ENCODE measurements at regions not wholly inside any gene's neighbourhood (a gene's known extent, or its start where the extent isn't known, plus 50 kb on each side); places are given as distances from the start of the nearest gene placed in this dataset.
A peak's percentile ranks its signal among the peaks of the same experiment; 100 is the strongest.

DNA sequence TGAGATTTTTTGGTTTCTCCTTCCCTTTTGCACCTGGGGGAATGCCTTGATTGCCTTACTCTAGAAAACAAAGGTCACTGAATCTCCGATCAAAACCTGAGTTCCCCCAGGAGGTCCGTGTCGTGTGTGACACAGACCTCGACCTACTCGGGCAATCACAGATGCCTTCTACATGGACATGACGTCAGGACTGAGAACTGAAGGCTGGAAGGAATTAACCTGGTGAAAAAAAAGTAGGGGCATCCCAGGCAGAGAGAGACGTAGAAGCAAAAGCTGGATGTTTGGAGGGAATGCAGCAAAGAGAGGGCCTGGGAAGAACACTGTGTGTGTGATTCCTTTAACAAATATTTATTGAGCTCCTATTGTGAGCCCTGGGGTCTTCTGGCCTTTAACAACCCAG lies 178.0 kb downstream of the PRDM2 start:
- no peaks in the 10 kb centered on the region for H3K9me3 ChIP-seq (ENCODE audit: control insufficient read depth in 2 of 2, low read length in 2 of 2)
- H3K4me3 ChIP-seq (ENCODE audit: low read length in 2 of 2): no peak overlapping the region
- no peak overlapping the region for H3K27ac ChIP-seq (ENCODE audit: low read length)
- H3K9ac ChIP-seq (ENCODE audit: low read length in 2 of 2): no peak overlapping the region
- no peaks in the 10 kb centered on the region for H3K27me3 ChIP-seq (ENCODE audit: control insufficient read depth in 1 of 2, insufficient read depth in 2 of 2, low read length in 2 of 2)
- no peaks in the 10 kb centered on the region for H3K36me3 ChIP-seq (ENCODE audit: control insufficient read depth in 2 of 2, insufficient read depth in 2 of 2, low read length in 2 of 2)
- H3K4me1 ChIP-seq (ENCODE audit: control insufficient read depth, insufficient read depth, low read length): no peaks in the 10 kb centered on the region

DNA sequence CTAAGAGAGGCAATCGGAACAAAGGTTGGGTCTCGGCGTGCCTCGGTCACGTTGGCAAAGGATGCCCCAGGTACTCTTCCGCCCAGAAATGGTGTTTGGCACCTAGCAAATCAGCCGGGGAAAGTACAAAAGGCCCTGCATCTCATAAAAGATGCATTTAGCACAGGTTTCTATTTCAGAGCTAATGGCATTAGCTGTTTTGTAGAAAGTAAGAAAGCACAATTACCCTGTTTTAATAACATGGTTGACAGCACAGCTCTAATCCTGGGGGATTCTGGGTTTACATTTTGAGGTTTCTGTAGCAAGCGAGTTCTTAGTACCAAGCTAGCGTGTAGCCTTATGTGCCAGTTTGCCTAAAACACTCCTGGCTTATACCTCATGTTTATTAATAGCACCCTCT lies 178.5 kb downstream of the PRDM2 start:
- Histone ChIP-seq H3K27ac (ENCODE audit: low read length) (no peak overlapping the region), H3K36me3 (ENCODE audit: control insufficient read depth in 2 of 2, insufficient read depth in 2 of 2, low read length in 2 of 2) (no peaks in the 10 kb centered on the region), H3K9me3 (ENCODE audit: control insufficient read depth in 2 of 2, low read length in 2 of 2) (no peaks in the 10 kb centered on the region), H3K27me3 (ENCODE audit: control insufficient read depth in 1 of 2, insufficient read depth in 2 of 2, low read length in 2 of 2) (no peaks in the 10 kb centered on the region), H3K4me1 (ENCODE audit: control insufficient read depth, insufficient read depth, low read length) (no peaks in the 10 kb centered on the region), H3K4me3 (ENCODE audit: low read length in 2 of 2) (no peak overlapping the region), H3K9ac (ENCODE audit: low read length in 2 of 2) (no peak overlapping the region)

DNA sequence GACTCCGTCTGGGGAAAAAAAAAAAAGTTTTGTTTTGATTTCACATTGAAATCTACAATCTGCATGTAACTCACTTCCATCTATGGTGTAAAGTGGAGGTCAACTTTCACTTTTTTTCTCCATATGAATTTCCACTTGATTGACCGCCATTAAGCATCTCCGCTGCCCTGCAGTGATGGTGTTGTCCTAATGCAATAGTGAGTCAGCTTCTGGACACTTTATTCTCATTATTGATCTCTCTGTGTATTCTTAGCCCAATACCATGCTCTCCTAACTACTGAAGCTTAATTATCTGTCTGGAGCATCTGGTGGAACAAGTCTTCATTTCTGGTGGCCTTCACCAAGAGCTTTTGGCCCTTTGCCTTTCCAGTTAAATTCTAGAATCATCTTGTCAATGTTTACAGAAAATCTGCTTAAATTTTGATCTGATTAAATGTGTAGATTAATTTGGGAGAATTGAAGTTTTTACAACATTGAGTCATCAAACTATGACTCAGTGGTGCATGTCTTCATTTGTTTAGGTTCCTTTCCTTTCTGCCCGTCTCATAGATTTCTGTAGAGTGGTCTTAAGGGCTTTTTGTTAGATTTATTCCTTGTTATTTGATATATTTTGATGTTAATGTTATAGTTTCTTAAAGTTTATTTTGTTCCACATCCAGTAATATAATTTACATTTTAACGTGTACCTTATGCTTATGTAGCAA lies 181.5 kb downstream of the PRDM2 start:
- no peaks in the 10 kb centered on the region for H3K27me3 ChIP-seq (ENCODE audit: control insufficient read depth in 1 of 2, insufficient read depth in 2 of 2, low read length in 2 of 2)
- H3K36me3 ChIP-seq (ENCODE audit: control insufficient read depth in 2 of 2, insufficient read depth in 2 of 2, low read length in 2 of 2): no peaks in the 10 kb centered on the region
- H3K9me3 ChIP-seq (ENCODE audit: control insufficient read depth in 2 of 2, low read length in 2 of 2): no peaks in the 10 kb centered on the region
- no peaks in the 10 kb centered on the region for H3K4me1 ChIP-seq (ENCODE audit: control insufficient read depth, insufficient read depth, low read length)
- no peak overlapping the region for H3K9ac ChIP-seq (ENCODE audit: low read length in 2 of 2)
- no peak overlapping the region for H3K4me3 ChIP-seq (ENCODE audit: low read length in 2 of 2)
- H3K27ac ChIP-seq (ENCODE audit: low read length): no peak overlapping the region

GRCh38 chr1:13888351-13888986 lies 188.5 kb downstream of the PRDM2 start:
- H3K27me3 ChIP-seq (ENCODE audit: control insufficient read depth in 1 of 2, insufficient read depth in 2 of 2, low read length in 2 of 2): peaks cover 13 to 16% of the 10 kb centered on the region in 2 donors
- peaks cover 9% of the 10 kb centered on the region for H3K4me1 ChIP-seq (ENCODE audit: control insufficient read depth, insufficient read depth, low read length)
- no peak overlapping the region for H3K27ac ChIP-seq (ENCODE audit: low read length)
- no peak overlapping the region for H3K4me3 ChIP-seq (ENCODE audit: low read length in 2 of 2)
- no peaks in the 10 kb centered on the region for H3K36me3 ChIP-seq (ENCODE audit: control insufficient read depth in 2 of 2, insufficient read depth in 2 of 2, low read length in 2 of 2)
- peaks cover 0 to 5% of the 10 kb centered on the region in 2 donors for H3K9me3 ChIP-seq (ENCODE audit: control insufficient read depth in 2 of 2, low read length in 2 of 2)
- H3K9ac ChIP-seq (ENCODE audit: low read length in 2 of 2): no peak overlapping the region

DNA sequence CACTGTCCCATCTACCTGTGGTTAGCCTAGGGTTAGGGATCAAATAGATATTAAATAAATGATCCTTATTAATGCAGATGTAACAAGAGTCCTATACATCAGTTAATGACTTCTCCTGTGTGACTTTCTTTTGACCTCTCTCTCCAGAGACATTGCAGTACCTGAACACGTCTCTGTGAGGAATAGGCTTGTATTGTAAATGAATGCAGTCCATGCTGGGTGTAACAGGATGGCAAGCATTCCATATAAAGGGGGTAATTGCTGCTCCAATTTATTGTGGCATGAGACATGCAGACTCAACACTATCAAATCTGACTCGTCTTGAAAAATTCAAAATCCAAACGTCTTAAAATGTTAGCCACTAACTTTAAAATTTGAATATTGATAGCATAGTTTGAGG lies 189.5 kb downstream of the PRDM2 start:
- no peak overlapping the region for H3K27ac ChIP-seq (ENCODE audit: low read length)
- H3K36me3 ChIP-seq (ENCODE audit: control insufficient read depth in 2 of 2, insufficient read depth in 2 of 2, low read length in 2 of 2): no peaks in the 10 kb centered on the region
- H3K27me3 ChIP-seq (ENCODE audit: control insufficient read depth in 1 of 2, insufficient read depth in 2 of 2, low read length in 2 of 2): peaks cover 21 to 25% of the 10 kb centered on the region in 2 donors
- H3K9me3 ChIP-seq (ENCODE audit: control insufficient read depth in 2 of 2, low read length in 2 of 2): peaks cover 0 to 5% of the 10 kb centered on the region in 2 donors
- H3K4me1 ChIP-seq (ENCODE audit: control insufficient read depth, insufficient read depth, low read length): peaks cover 9% of the 10 kb centered on the region
- no peak overlapping the region for H3K9ac ChIP-seq (ENCODE audit: low read length in 2 of 2)
- no peak overlapping the region for H3K4me3 ChIP-seq (ENCODE audit: low read length in 2 of 2)

GRCh38 chr1:13890766-13891165 lies 190.8 kb downstream of the PRDM2 start:
- no peak overlapping the region for H3K27ac ChIP-seq (ENCODE audit: low read length)
- peaks cover 25 to 26% of the 10 kb centered on the region in 2 donors for H3K27me3 ChIP-seq (ENCODE audit: control insufficient read depth in 1 of 2, insufficient read depth in 2 of 2, low read length in 2 of 2)
- H3K9ac ChIP-seq (ENCODE audit: low read length in 2 of 2): no peak overlapping the region
- H3K9me3 ChIP-seq (ENCODE audit: control insufficient read depth in 2 of 2, low read length in 2 of 2): peaks cover 0 to 5% of the 10 kb centered on the region in 2 donors
- H3K4me3 ChIP-seq (ENCODE audit: low read length in 2 of 2): no peak overlapping the region
- H3K36me3 ChIP-seq (ENCODE audit: control insufficient read depth in 2 of 2, insufficient read depth in 2 of 2, low read length in 2 of 2): no peaks in the 10 kb centered on the region
- peaks cover 9% of the 10 kb centered on the region for H3K4me1 ChIP-seq (ENCODE audit: control insufficient read depth, insufficient read depth, low read length)

GRCh38 chr1:13892198-13892597 lies 192.2 kb downstream of the PRDM2 start:
- peak overlapping the region in 1 of 2 donors; percentile 65 for H3K4me3 ChIP-seq (ENCODE audit: low read length in 2 of 2)
- H3K27me3 ChIP-seq (ENCODE audit: control insufficient read depth in 1 of 2, insufficient read depth in 2 of 2, low read length in 2 of 2): peaks cover 25 to 26% of the 10 kb centered on the region in 2 donors
- peaks cover 9% of the 10 kb centered on the region for H3K4me1 ChIP-seq (ENCODE audit: control insufficient read depth, insufficient read depth, low read length)
- no peaks in the 10 kb centered on the region for H3K36me3 ChIP-seq (ENCODE audit: control insufficient read depth in 2 of 2, insufficient read depth in 2 of 2, low read length in 2 of 2)
- H3K9me3 ChIP-seq (ENCODE audit: control insufficient read depth in 2 of 2, low read length in 2 of 2): peaks cover 0 to 5% of the 10 kb centered on the region in 2 donors
- H3K27ac ChIP-seq (ENCODE audit: low read length): no peak overlapping the region
- H3K9ac ChIP-seq (ENCODE audit: low read length in 2 of 2): no peak overlapping the region

- no peak overlapping the region for H3K9ac ChIP-seq (ENCODE audit: low read length in 2 of 2)
- peak overlapping the region; percentile 16 to 65 for H3K4me3 ChIP-seq (ENCODE audit: low read length in 2 of 2)
- H3K4me1 ChIP-seq (ENCODE audit: control insufficient read depth, insufficient read depth, low read length): peaks cover 9% of the 10 kb centered on the region
- no peaks in the 10 kb centered on the region for H3K36me3 ChIP-seq (ENCODE audit: control insufficient read depth in 2 of 2, insufficient read depth in 2 of 2, low read length in 2 of 2)
- H3K27ac ChIP-seq (ENCODE audit: low read length): no peak overlapping the region
- peaks cover 25 to 26% of the 10 kb centered on the region in 2 donors for H3K27me3 ChIP-seq (ENCODE audit: control insufficient read depth in 1 of 2, insufficient read depth in 2 of 2, low read length in 2 of 2)
- H3K9me3 ChIP-seq (ENCODE audit: control insufficient read depth in 2 of 2, low read length in 2 of 2): peaks cover 0 to 5% of the 10 kb centered on the region in 2 donors
These were observed 192.8 kb downstream of the PRDM2 start for GRCh38 chr1:13892671-13893325.

DNA sequence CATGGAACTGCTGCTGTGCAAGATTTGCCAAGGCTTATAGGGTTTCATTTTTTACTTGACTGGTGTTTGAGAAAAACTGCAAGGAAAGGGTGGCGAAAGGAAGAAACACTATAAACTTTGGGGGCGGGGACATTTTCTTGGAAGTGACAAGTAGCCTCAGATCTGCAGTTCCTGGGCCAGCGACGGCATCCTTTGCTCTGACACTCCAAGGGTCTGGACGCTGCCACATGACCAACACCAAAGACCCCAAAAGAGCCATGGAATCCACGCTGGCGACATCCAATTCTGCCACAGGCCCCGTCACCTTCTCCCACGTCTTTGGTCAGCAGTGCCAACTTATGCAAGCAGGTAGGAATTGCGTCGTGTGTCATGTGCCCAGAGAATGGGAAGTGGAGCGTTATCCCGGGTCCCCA lies 193.4 kb downstream of the PRDM2 start:
- H3K27me3 ChIP-seq (ENCODE audit: control insufficient read depth in 1 of 2, insufficient read depth in 2 of 2, low read length in 2 of 2): peaks cover 25 to 26% of the 10 kb centered on the region in 2 donors
- peak overlapping the region; percentile 16 to 65 for H3K4me3 ChIP-seq (ENCODE audit: low read length in 2 of 2)
- no peak overlapping the region for H3K27ac ChIP-seq (ENCODE audit: low read length)
- peaks cover 9% of the 10 kb centered on the region for H3K4me1 ChIP-seq (ENCODE audit: control insufficient read depth, insufficient read depth, low read length)
- H3K36me3 ChIP-seq (ENCODE audit: control insufficient read depth in 2 of 2, insufficient read depth in 2 of 2, low read length in 2 of 2): no peaks in the 10 kb centered on the region
- H3K9me3 ChIP-seq (ENCODE audit: control insufficient read depth in 2 of 2, low read length in 2 of 2): peaks cover 0 to 5% of the 10 kb centered on the region in 2 donors
- H3K9ac ChIP-seq (ENCODE audit: low read length in 2 of 2): no peak overlapping the region

- Histone ChIP-seq H3K9ac (ENCODE audit: low read length in 2 of 2) (no peak overlapping the region), H3K36me3 (ENCODE audit: control insufficient read depth in 2 of 2, insufficient read depth in 2 of 2, low read length in 2 of 2) (no peaks in the 10 kb centered on the region), H3K9me3 (ENCODE audit: control insufficient read depth in 2 of 2, low read length in 2 of 2) (no peaks in the 10 kb centered on the region), H3K4me1 (ENCODE audit: control insufficient read depth, insufficient read depth, low read length) (peaks cover 9% of the 10 kb centered on the region), H3K27ac (ENCODE audit: low read length) (no peak overlapping the region), H3K27me3 (ENCODE audit: control insufficient read depth in 1 of 2, insufficient read depth in 2 of 2, low read length in 2 of 2) (peaks cover 20 to 22% of the 10 kb centered on the region in 2 donors), H3K4me3 (ENCODE audit: low read length in 2 of 2) (no peak overlapping the region)
These were observed 196.9 kb downstream of the PRDM2 start for GRCh38 chr1:13896932-13897331.
